ENCODE measurements at regions not wholly inside any gene's neighbourhood (a gene's known extent, or its start where the extent isn't known, plus 50 kb on each side); places are given as distances from the start of the nearest gene placed in this dataset.

- intact Hi-C loops (cut with DNase I) = no loop called here
- WGBS, 4 donors = 79 to 88% (median 84%) methylated on average over 26 to 27 of the region's 27 CpGs
- no peak for ATAC-seq
- no peaks in the 10 kb centered on the region for H3K36me3 ChIP-seq
- TF ChIP-seq CTCF (IDR thresholded peaks at IDR 0.05) (no peak), POLR2A (IDR thresholded peaks at IDR 0.05) (no peak)
- peaks cover 0 to 78% (median 5%) of the 10 kb centered on the region in 9 donors for H3K27me3 ChIP-seq
- no peaks in the 10 kb centered on the region for H3K9me3 ChIP-seq
- H3K4me3 ChIP-seq = no peak overlapping the region
- no peak for DNase-seq
- H3K4me1 ChIP-seq = no peaks in the 10 kb centered on the region
- no peak overlapping the region for H3K27ac ChIP-seq
These were observed 197.5 kb upstream of the B3GAT1 start for GRCh38 chr11:134609361-134610115.

DNA sequence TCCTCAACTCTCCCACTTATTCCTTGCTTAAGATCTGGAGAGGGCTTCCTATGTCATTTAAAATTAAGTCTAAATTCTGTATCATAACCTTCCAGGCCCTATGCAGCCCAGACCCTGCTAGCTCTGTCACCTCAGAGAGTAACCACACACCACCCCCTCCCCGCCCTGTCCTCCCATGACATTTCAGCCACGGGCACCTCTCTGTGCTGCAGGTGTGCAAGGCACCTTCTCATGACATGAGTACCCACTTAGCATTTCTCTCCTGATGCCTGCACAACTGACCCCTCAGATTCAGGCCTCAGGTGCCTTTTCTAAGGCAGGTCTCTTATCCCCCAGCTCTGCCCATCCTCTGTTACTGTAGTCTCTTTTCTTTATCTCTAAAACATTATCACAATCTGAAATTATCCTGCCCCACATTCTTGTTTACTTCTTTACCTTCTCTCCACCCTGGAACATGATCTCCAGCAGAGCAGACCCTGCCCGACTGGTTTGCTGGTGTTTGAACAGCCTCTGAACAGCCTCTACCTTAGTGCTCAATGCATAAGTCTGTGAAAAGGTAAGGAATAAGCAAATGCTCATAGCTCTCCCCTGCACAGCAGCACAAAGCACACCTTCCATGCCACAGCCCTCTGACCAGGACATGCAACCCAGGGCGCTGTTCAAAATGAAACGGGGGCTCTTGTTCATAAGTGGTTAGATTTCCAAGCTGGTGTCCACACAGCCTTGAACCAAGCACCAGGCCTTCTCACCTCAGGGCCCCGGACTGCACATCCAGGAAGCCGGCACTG is 196.1 kb upstream of the B3GAT1 start:
- 63 to 75% (median 70%) methylated on average over 5 to 7 of the region's 7 CpGs for WGBS, 4 donors
- Histone ChIP-seq H3K27ac (no peak overlapping the region), H3K9me3 (no peaks in the 10 kb centered on the region), H3K4me3 (no peak overlapping the region), H3K4me1 (no peaks in the 10 kb centered on the region), H3K36me3 (no peaks in the 10 kb centered on the region), H3K27me3 (peaks cover 0 to 66% (median 5%) of the 10 kb centered on the region in 9 donors)
- DNase-seq (no peak), ATAC-seq (no peak)
- intact Hi-C loops (cut with DNase I) = no loop called here
- TF ChIP-seq POLR2A (IDR thresholded peaks at IDR 0.05) (no peak), CTCF (IDR thresholded peaks at IDR 0.05) (no peak)

GRCh38 chr11:134606251-134606650 is 194.2 kb upstream of the B3GAT1 start:
- ATAC-seq = no peak
- Histone ChIP-seq H3K4me1 (no peaks in the 10 kb centered on the region), H3K9me3 (no peaks in the 10 kb centered on the region), H3K4me3 (no peak overlapping the region), H3K36me3 (no peaks in the 10 kb centered on the region), H3K27ac (no peak overlapping the region), H3K27me3 (peaks cover 0 to 54% (median 4%) of the 10 kb centered on the region in 9 donors)
- intact Hi-C loops (cut with DNase I) = no loop called here
- TF ChIP-seq CTCF (IDR thresholded peaks at IDR 0.05) (no peak), POLR2A (IDR thresholded peaks at IDR 0.05) (no peak)
- 69 to 81% (median 77%) methylated on average over 6 of the region's 6 CpGs for WGBS, 4 donors
- DNase-seq = no peak

GRCh38 chr11:134604886-134605285 is 192.8 kb upstream of the B3GAT1 start:
- TF ChIP-seq CTCF (IDR thresholded peaks at IDR 0.05) = no peak
- no peak for TF ChIP-seq POLR2A (IDR thresholded peaks at IDR 0.05)
- H3K4me3 ChIP-seq = no peak overlapping the region
- no peak overlapping the region for H3K27ac ChIP-seq
- intact Hi-C loops (cut with DNase I) = no loop called here
- ATAC-seq = no peak
- peaks cover 0 to 44% (median 4%) of the 10 kb centered on the region in 9 donors for H3K27me3 ChIP-seq
- no peaks in the 10 kb centered on the region for H3K36me3 ChIP-seq
- WGBS, 4 donors = 59 to 84% (median 70%) methylated on average over 3 of the region's 3 CpGs
- H3K4me1 ChIP-seq = no peaks in the 10 kb centered on the region
- no peaks in the 10 kb centered on the region for H3K9me3 ChIP-seq
- DNase-seq = no peak

All from heart left ventricle (tissue), 16 donors.